BLaER1 treated with 17β-estradiol and CSF1 and Interleukin-3, amounts not matched to agents 10 nM and 100 nM (cell line): ENCODE measurements at regions not wholly inside any gene's neighbourhood (a gene's known extent, or its start where the extent isn't known, plus 50 kb on each side); places are given as distances from the start of the nearest gene placed in this dataset.
A peak's percentile ranks its signal among the peaks of the same experiment; 100 is the strongest.

Experiments
- H3K27ac ChIP-seq, 11 experiments: shearing (Covaris generic); formaldehyde crosslinking; 2 replicates each; pipeline ENCODE4 v1.8.1; 2022
- H3K27me3 ChIP-seq, 11 experiments: shearing (Covaris generic); formaldehyde crosslinking; 2 replicates each; pipeline ENCODE4 v1.8.1; 2022
- H3K36me3 ChIP-seq, 11 experiments: shearing (Covaris generic); formaldehyde crosslinking; 2 replicates each; pipeline ENCODE4 v1.8.1; 2022
- H3K4me1 ChIP-seq, 10 experiments: shearing (Covaris generic); formaldehyde crosslinking; 2 replicates each; pipeline ENCODE4 v1.8.1; 2022
- H3K4me2 ChIP-seq, 11 experiments: shearing (Covaris generic); formaldehyde crosslinking; 2 replicates each; pipeline ENCODE4 v1.8.1; 2022
- H3K4me3 ChIP-seq, 10 experiments: shearing (Covaris generic); formaldehyde crosslinking; 2 replicates each; pipeline ENCODE4 v1.8.1; 2022
- H3K9ac ChIP-seq, 11 experiments: shearing (Covaris generic); formaldehyde crosslinking; 2 replicates each; pipeline ENCODE4 v1.8.1; 2022
- H3K9me3 ChIP-seq, 11 experiments: shearing (Covaris generic); formaldehyde crosslinking; replicated peaks in 1 of 11; 2 replicates each; pipeline ENCODE4 v1.8.1; 2022
- H4K20me1 ChIP-seq, 11 experiments: shearing (Covaris generic); formaldehyde crosslinking; 2 replicates each; pipeline ENCODE4 v1.8.1; 2022
- Cebpa-rat ChIP-seq, 11 experiments: shearing (Covaris generic); IDR thresholded peaks; 2 replicates each; pipeline ENCODE4 v1.8.1; 2022

DNA sequence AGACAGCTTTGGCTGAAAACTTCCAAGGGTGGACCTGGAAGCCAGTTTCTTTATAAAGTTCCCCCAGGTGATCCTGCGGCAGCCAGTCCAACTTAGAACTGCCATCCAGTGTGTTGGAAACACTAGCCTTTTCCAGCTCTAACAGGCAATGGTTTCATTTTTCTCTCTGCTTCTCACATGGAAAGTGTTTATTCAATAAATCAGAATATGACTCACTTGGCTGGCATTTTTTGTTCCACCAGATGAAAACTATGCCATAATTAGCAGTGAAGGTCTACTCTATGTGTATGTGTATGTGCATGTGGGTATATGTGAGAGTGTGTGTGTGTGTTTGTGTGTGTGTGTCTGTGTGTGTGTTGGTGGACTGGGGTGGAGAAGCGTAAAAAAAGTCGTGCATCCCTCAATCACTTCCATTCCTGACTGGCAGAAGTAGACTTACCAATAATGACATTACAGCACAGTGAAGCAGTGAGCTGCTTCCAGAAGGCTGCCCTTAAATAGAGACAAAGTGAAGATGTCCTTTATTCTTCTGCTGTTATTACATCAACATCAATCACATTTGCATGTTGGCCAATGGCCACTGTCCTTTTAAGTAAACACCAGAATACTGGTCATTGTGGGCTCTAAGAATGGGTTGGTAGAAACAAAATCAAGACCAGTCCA is 90.9 kb upstream of the SETBP1 start:
- no peak for TF ChIP-seq Cebpa-rat (IDR thresholded peaks at IDR 0.05)
- H3K9ac ChIP-seq, result no peak overlapping the region
- no peaks in the 10 kb centered on the region for H3K9me3 ChIP-seq
- H3K4me1 ChIP-seq, result peaks cover 0 to 14% (median 3%) of the 10 kb centered on the region in 10 experiments; a peak in 6 of 20 replicates
- no peak overlapping the region for H3K4me2 ChIP-seq
- H3K4me3 ChIP-seq, result no peak overlapping the region
- no peak overlapping the region for H3K27ac ChIP-seq
- H3K36me3 ChIP-seq, result no peaks in the 10 kb centered on the region
- no peaks in the 10 kb centered on the region for H4K20me1 ChIP-seq
- H3K27me3 ChIP-seq, result no peaks in the 10 kb centered on the region

DNA sequence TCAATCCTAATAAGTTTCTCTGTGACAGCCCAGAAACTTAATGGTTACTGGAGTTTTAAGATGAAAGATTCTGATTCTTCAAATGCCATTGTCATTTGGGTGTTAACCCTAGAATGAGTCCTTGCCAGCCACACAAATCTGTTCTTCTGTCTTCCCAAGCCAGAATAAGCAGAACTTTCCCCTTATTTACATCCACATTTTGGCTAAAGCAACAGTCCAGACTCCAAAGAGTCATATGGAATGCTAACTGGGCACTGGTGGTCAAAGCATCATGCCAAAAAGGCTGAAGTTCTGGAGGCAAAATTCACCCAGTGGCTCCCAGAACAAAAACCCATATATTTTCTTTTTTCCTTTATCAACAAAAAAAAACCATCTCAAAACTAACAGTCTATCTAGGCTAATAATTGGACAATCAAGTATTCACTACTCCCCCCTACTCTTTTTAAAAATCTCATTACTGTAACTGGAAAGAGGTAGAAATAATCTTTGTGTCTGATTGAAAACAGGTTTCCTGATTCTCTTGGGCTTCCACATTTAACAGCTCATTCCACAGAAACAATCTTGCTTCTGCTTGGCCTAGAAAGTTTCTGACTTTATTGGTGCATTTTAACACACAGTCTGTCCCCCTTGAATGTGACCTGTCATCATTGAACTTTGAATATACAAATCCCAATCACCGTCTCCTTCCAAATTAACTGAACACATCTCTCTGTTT is 89.6 kb upstream of the SETBP1 start:
- TF ChIP-seq Cebpa-rat (IDR thresholded peaks at IDR 0.05), result no peak
- Histone ChIP-seq H3K36me3 (no peaks in the 10 kb centered on the region), H3K9me3 (no peaks in the 10 kb centered on the region), H3K4me3 (no peak overlapping the region), H3K9ac (no peak overlapping the region), H3K4me2 (no peak overlapping the region), H3K27me3 (no peaks in the 10 kb centered on the region), H4K20me1 (no peaks in the 10 kb centered on the region), H3K27ac (no peak overlapping the region), H3K4me1 (peaks cover 0 to 14% (median 3%) of the 10 kb centered on the region in 10 experiments; a peak in 6 of 20 replicates)

DNA sequence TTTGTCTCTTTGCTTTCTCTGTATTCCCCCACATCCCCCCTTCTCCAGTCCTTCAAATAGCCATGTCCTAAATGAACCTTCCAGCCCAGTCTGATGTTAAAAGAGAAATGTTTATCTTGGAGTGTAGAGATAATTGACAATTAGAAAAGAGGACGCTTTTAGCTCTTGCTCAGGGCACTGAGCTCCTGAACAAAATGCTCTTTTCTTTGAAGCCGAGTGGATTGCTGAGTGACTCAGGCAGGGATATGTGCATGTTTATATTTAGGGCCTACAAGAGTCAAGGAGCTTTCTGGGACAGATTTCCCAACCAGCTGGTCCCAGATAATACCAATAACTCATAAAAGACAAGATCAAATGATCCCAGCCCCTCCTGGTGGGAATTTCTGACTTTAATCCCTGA is 88.0 kb upstream of the SETBP1 start:
- no peaks in the 10 kb centered on the region for H4K20me1 ChIP-seq
- H3K4me2 ChIP-seq, result no peak overlapping the region
- no peak overlapping the region for H3K4me3 ChIP-seq
- no peak for TF ChIP-seq Cebpa-rat (IDR thresholded peaks at IDR 0.05)
- no peaks in the 10 kb centered on the region for H3K27me3 ChIP-seq
- peaks cover 0 to 20% (median 14%) of the 10 kb centered on the region in 10 experiments; a peak in 14 of 20 replicates for H3K4me1 ChIP-seq
- H3K27ac ChIP-seq, result no peak overlapping the region
- H3K9me3 ChIP-seq, result no peaks in the 10 kb centered on the region
- no peaks in the 10 kb centered on the region for H3K36me3 ChIP-seq
- no peak overlapping the region for H3K9ac ChIP-seq

DNA sequence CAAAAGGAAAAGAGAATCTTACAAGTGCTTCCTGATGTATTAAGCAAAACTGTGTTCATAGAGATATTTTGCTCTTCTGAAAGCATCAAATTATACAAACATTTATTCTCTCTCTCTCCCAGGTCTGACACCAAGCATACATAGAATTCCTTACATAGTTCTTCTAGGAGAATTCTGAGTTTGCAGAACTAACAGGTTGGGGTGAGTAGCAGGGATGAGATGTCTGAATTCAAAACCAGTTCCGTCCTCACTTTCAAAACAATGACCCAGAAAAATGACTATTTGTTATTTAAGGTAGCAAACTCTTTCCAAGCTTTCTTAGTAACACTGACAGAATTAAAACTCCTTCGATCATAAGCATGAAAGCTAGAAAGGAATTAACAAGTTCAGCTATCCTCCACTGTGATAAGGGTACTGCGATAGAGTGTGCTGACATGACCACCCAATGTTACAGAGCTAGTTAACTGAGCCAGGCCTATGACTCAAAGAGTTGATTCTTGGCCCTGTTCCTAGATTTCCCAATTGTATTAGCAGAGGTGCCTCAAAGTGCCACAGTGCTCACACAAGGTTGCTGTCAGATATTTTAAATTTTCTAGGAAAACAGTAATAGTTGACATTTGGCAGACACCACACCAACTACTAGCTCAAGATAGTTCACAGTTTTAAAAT is 85.8 kb upstream of the SETBP1 start:
- H3K4me3 ChIP-seq, result no peak overlapping the region
- H3K27me3 ChIP-seq, result no peaks in the 10 kb centered on the region
- peaks cover 0 to 5% (median 0%) of the 10 kb centered on the region in 11 experiments; a peak in 1 of 22 replicates for H3K9me3 ChIP-seq
- H3K4me1 ChIP-seq, result peaks cover 0 to 20% (median 13%) of the 10 kb centered on the region in 10 experiments; a peak in 14 of 20 replicates
- H3K9ac ChIP-seq, result no peak overlapping the region
- H3K36me3 ChIP-seq, result no peaks in the 10 kb centered on the region
- H4K20me1 ChIP-seq, result no peaks in the 10 kb centered on the region
- no peak for TF ChIP-seq Cebpa-rat (IDR thresholded peaks at IDR 0.05)
- H3K27ac ChIP-seq, result no peak overlapping the region
- no peak overlapping the region for H3K4me2 ChIP-seq

DNA sequence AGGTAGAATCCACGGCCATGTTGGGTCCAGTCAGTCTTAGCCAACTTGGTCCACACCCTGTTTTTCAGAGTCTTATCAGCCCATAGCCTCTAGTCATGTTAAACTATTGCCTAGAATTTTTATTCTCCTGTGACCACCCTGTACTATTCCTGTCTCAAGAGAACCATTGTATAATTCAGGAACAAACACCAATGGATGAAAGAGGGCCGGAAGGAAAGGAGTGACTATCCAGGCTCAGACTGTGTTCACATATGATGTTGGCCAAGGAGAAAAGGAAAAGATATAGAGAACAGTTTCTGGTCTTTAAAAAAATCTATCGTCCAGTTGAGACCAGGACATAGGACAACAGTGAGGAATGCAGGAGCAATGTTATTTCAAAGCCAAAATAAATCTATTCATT is 82.9 kb upstream of the SETBP1 start:
- Histone ChIP-seq H3K27ac (peak overlapping the region in 6 of 11 experiments; percentile 28 to 63 (median 52); a peak in 11 of 22 replicates), H4K20me1 (no peaks in the 10 kb centered on the region), H3K9ac (no peak overlapping the region; a peak in 1 of 22 replicates), H3K4me2 (peak overlapping the region in 8 of 11 experiments; percentile 12 to 78 (median 57); a peak in 14 of 22 replicates), H3K36me3 (no peaks in the 10 kb centered on the region), H3K4me1 (peaks cover 11 to 38% (median 28%) of the 10 kb centered on the region in 10 experiments), H3K9me3 (peaks cover 0 to 5% (median 0%) of the 10 kb centered on the region in 11 experiments; a peak in 1 of 22 replicates), H3K4me3 (no peak overlapping the region), H3K27me3 (no peaks in the 10 kb centered on the region)
- no peak for TF ChIP-seq Cebpa-rat (IDR thresholded peaks at IDR 0.05)

DNA sequence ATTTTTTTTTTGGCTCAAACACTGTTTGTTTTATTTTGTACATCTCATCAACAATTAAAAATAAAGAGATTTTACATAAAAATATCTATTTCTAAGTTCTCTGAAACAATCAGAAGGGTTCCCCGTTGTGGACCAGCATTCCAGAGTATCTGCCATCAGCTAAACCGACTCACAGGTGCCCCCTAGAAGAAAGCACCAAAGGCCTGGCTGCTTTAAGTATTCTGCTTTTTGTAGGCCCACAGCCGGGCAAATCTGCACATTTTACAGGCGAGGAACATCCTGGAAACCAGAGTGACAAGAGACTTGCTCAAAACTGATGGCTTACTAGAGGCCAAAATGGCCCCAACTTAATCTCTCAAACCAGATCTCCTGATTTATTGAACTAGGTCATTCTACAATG is 82.2 kb upstream of the SETBP1 start:
- no peak overlapping the region for H3K9ac ChIP-seq
- no peak overlapping the region for H3K27ac ChIP-seq
- no peaks in the 10 kb centered on the region for H3K36me3 ChIP-seq
- no peaks in the 10 kb centered on the region for H3K27me3 ChIP-seq
- H3K4me2 ChIP-seq, result no peak overlapping the region
- no peak for TF ChIP-seq Cebpa-rat (IDR thresholded peaks at IDR 0.05)
- no peak overlapping the region for H3K4me3 ChIP-seq
- H3K4me1 ChIP-seq, result peaks cover 18 to 45% (median 35%) of the 10 kb centered on the region in 10 experiments
- H3K9me3 ChIP-seq, result peaks cover 0 to 5% (median 0%) of the 10 kb centered on the region in 11 experiments; a peak in 1 of 22 replicates
- no peaks in the 10 kb centered on the region for H4K20me1 ChIP-seq

DNA sequence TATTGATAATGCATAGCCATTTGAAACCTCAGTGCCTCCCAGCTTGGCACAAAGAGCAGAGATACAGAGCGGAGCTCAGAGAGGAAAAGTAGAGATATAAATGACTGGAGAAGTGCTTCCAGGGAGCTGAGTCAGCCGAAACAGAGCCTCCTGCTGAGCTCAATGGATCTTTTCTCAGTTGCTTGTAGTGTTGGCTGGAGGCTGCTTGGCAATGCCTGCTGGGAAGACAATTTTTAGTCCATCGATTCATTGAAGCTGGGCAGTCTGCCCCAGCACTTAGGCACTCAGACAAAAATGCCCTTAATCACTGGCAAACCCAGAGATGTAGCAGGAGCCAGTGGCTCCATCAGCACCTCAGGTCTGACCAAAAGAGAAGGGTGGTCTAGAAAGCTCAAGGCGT is 81.3 kb upstream of the SETBP1 start:
- no peak overlapping the region for H3K4me2 ChIP-seq
- no peak for TF ChIP-seq Cebpa-rat (IDR thresholded peaks at IDR 0.05)

DNA sequence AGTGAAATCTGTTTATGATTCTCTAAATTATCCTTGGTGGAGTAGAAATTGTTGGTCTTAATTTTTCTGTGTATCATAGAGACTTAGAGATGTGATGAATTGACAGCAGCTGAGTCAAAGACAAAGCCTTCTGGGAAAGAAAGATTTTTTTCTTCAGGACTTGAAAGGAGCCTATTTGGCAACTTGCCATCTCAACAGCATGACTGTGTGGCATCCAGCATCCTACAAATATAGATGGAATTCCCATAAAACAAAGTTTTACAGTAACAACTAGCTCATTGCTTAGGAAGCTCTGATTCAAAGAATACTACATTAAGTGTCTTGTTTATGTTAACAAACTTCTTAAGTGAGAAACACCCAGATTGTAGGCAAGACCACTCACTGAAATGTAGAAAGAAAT is 79.2 kb upstream of the SETBP1 start:
- H3K9ac ChIP-seq, result peak overlapping the region in 1 of 11 experiments; percentile 67; a peak in 1 of 22 replicates
- H3K9me3 ChIP-seq, result peaks cover 0 to 21% (median 14%) of the 10 kb centered on the region in 11 experiments; a peak in 13 of 22 replicates
- H3K36me3 ChIP-seq, result no peaks in the 10 kb centered on the region
- H4K20me1 ChIP-seq, result no peaks in the 10 kb centered on the region
- H3K27me3 ChIP-seq, result no peaks in the 10 kb centered on the region
- no peak overlapping the region for H3K4me3 ChIP-seq
- H3K27ac ChIP-seq, result peak overlapping the region in 10 of 11 experiments; percentile 15 to 88 (median 78); a peak in 18 of 22 replicates
- H3K4me2 ChIP-seq, result peak overlapping the region in 6 of 11 experiments; percentile 52 to 74 (median 66); a peak in 10 of 22 replicates
- H3K4me1 ChIP-seq, result peaks cover 19 to 56% (median 40%) of the 10 kb centered on the region in 10 experiments
- no peak for TF ChIP-seq Cebpa-rat (IDR thresholded peaks at IDR 0.05)

More for the DNA sequence above, 81.3 kb upstream of the SETBP1 start:
- Histone ChIP-seq H4K20me1 (no peaks in the 10 kb centered on the region), H3K9me3 (peaks cover 0 to 14% (median 6%) of the 10 kb centered on the region in 11 experiments; a peak in 11 of 22 replicates), H3K27me3 (no peaks in the 10 kb centered on the region), H3K4me3 (no peak overlapping the region), H3K9ac (no peak overlapping the region), H3K27ac (peak overlapping the region in 3 of 11 experiments; percentile 9 to 28 (median 13); a peak in 4 of 22 replicates), H3K4me1 (peaks cover 19 to 54% (median 40%) of the 10 kb centered on the region in 10 experiments), H3K36me3 (no peaks in the 10 kb centered on the region)

DNA sequence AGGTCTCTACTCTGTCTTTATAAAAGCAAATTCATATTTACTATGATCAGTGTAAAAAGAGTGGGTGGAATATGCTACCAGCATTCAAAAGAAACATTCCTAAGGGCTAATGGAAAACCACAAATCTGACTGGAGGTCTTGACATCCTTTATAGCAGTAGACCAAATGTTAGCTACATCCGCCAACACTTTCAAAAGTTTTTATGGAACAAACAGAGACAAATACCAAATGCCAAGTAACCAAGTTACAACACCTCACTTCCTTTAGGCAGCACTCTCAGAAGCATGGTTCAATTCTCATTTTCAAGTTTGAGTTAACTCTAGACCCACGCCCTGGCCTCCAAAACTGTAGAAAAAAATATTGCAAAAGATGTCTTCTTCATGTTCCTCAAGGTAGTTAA is 78.3 kb upstream of the SETBP1 start:
- Histone ChIP-seq H3K36me3 (no peaks in the 10 kb centered on the region), H3K4me1 (peaks cover 19 to 47% (median 32%) of the 10 kb centered on the region in 10 experiments), H3K4me2 (peak overlapping the region; percentile 2 to 74 (median 61)), H3K9ac (peak overlapping the region in 8 of 11 experiments; percentile 15 to 69 (median 62); a peak in 15 of 22 replicates), H4K20me1 (no peaks in the 10 kb centered on the region), H3K9me3 (peaks cover 0 to 21% (median 14%) of the 10 kb centered on the region in 11 experiments; a peak in 13 of 22 replicates), H3K27ac (peak overlapping the region in 10 of 11 experiments; percentile 1 to 88 (median 78); a peak in 19 of 22 replicates), H3K27me3 (no peaks in the 10 kb centered on the region), H3K4me3 (no peak overlapping the region)
- TF ChIP-seq Cebpa-rat (IDR thresholded peaks at IDR 0.05), result no peak
